ENCODE measurements at regions not wholly inside any gene's neighbourhood (a gene's known extent, or its start where the extent isn't known, plus 50 kb on each side); places are given as distances from the start of the nearest gene placed in this dataset.

DNA sequence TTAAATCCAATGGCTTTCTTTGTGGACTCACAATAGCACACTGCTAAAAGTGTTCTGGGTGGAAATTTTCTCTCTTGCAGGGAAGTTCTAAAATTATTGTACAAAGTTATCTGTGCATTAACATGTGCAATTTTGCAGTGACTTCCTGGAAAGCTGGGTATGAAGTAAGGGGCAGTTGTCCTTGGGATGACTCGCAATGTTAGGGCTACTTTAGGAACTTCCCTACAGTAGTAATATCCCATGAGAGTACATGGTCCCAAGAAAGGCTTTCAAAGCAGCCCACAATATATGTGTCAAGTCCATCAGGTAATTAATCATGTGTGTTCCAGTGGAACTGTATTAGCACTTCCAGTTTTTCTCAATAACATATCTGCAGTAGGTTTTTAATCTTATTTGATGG, 201.0 kb upstream of the UBE2E2 start:
- TF ChIP-seq TAF1 (IDR thresholded peaks at IDR 0.05; ENCODE audit: borderline replicate concordance, insufficient read depth, low read length) (no peak), REST (IDR thresholded peaks at IDR 0.05; ENCODE audit: insufficient read depth in 1 of 2, low read depth in 2 of 2, low read length in 2 of 2) (no peak), SIN3A (IDR thresholded peaks at IDR 0.05; ENCODE audit: borderline replicate concordance, insufficient read depth, low read length) (no peak)
